CD14-positive monocyte (primary cell): ENCODE measurements at regions not wholly inside any gene's neighbourhood (a gene's known extent, or its start where the extent isn't known, plus 50 kb on each side); places are given as distances from the start of the nearest gene placed in this dataset.
"Not testable (repeated sequence)": the region's sequence is repeated elsewhere in the genome, so short reads cannot be mapped to it uniquely, and the experiment has no call there.

ENCODE experiments used
- DNase-seq, 3 donors: peaks; one replicate each; pipeline ENCODE4 v3.0.0-alpha.2; 2011 to 2022
- H2AFZ ChIP-seq: 2 replicates; pipeline ENCODE4 v1.6.0; 2012; ENCODE audit warnings: mild to moderate bottlenecking, low read depth, low read length, inconsistent platforms; ENCODE audit not compliant: insufficient read depth, poor library complexity, severe bottlenecking
- H3K27ac ChIP-seq, 2 donors: 1 replicate in 1 of 2; 2 replicates in 1 of 2; pipeline ENCODE4 v1.5.1; 2012 to 2013; ENCODE audit warnings: low read length in 2 of 2, control low read depth in 1 of 2, inconsistent platforms in 1 of 2, low read depth in 1 of 2, mild to moderate bottlenecking in 1 of 2
- H3K27me3 ChIP-seq, 2 donors: one replicate each; pipeline versions ENCODE4 v1.6.0 to v1.6.1; 2011 to 2013; ENCODE audit warnings: low read length in 2 of 2; ENCODE audit not compliant: control insufficient read depth in 2 of 2, insufficient read depth in 2 of 2
- H3K36me3 ChIP-seq, 2 donors: replicated peaks in 1 of 2; 1 replicate in 1 of 2; 2 replicates in 1 of 2; pipeline versions ENCODE4 v1.5.1 to v1.6.1; 2012 to 2013; ENCODE audit warnings: low read length in 2 of 2, control low read depth in 1 of 2, inconsistent platforms in 1 of 2, mild to moderate bottlenecking in 1 of 2; ENCODE audit not compliant: insufficient read depth in 2 of 2, control insufficient read depth in 1 of 2
- H3K4me1 ChIP-seq, 2 donors: 1 replicate in 1 of 2; 2 replicates in 1 of 2; pipeline versions ENCODE4 v1.5.1 to v1.6.1; 2012 to 2013; ENCODE audit warnings: low read length in 2 of 2, control low read depth in 1 of 2, inconsistent platforms in 1 of 2, mild to moderate bottlenecking in 1 of 2, moderate library complexity in 1 of 2; ENCODE audit not compliant: insufficient read depth in 2 of 2, control insufficient read depth in 1 of 2
- H3K4me2 ChIP-seq: replicated peaks from 2 replicates; pipeline ENCODE3; 2012; ENCODE audit warnings: low read length, moderate library complexity, mild to moderate bottlenecking; ENCODE audit not compliant: poor library complexity, severe bottlenecking; ENCODE audit errors: extremely low read depth
- H3K4me3 ChIP-seq, 3 experiments: fragments of 200-600 bp in 1 of 3; sonication (generic) in 1 of 3; replicated peaks in 1 of 3; 1 replicate in 2 of 3; 2 replicates in 1 of 3; pipeline ENCODE4 v1.5.1; 2011 to 2013; ENCODE audit warnings: low read length in 3 of 3, mild to moderate bottlenecking in 3 of 3, control low read depth in 2 of 3, low read depth in 2 of 3, inconsistent platforms in 1 of 3, moderate library complexity in 1 of 3
- H3K79me2 ChIP-seq: 2 replicates; pipeline ENCODE4 v1.6.0; 2012; ENCODE audit warnings: mild to moderate bottlenecking, control low read depth, inconsistent platforms, low read length, moderate library complexity; ENCODE audit not compliant: insufficient read depth
- H3K9ac ChIP-seq: 2 replicates; pipeline ENCODE4 v1.6.0; 2017; ENCODE audit warnings: low read length, mild to moderate bottlenecking; ENCODE audit not compliant: insufficient read depth, poor library complexity, severe bottlenecking
- H3K9me3 ChIP-seq, 2 donors: replicated peaks in 1 of 2; 1 replicate in 1 of 2; 2 replicates in 1 of 2; pipeline versions ENCODE4 v1.5.1 to v1.6.1; 2012 to 2013; ENCODE audit warnings: low read length in 2 of 2, control low read depth in 1 of 2; ENCODE audit not compliant: control insufficient read depth in 1 of 2, insufficient read depth in 1 of 2
- H4K20me1 ChIP-seq: 2 replicates; pipeline ENCODE4 v1.6.0; 2012; ENCODE audit warnings: mild to moderate bottlenecking, low read length, control low read depth, moderate library complexity; ENCODE audit not compliant: insufficient read depth
- H3K27ac Mint-ChIP-seq, 7 donors: one replicate each; pipeline ENCODE4 v1.8.0; 2020; ENCODE audit warnings: mild to moderate bottlenecking in 7 of 7, mixed read lengths in 7 of 7, moderate library complexity in 6 of 7, inconsistent platforms in 2 of 7
- H3K27me3 Mint-ChIP-seq, 3 donors: one replicate each; pipeline ENCODE4 v1.8.0; 2021 to 2022; ENCODE audit warnings: low read depth in 3 of 3, mild to moderate bottlenecking in 3 of 3, mixed read lengths in 3 of 3, moderate library complexity in 3 of 3, inconsistent platforms in 1 of 3
- H3K36me3 Mint-ChIP-seq, 2 donors: one replicate each; pipeline ENCODE4 v1.8.0; 2020; ENCODE audit warnings: mixed read lengths in 2 of 2, inconsistent platforms in 1 of 2, mild to moderate bottlenecking in 1 of 2
- H3K4me1 Mint-ChIP-seq: one replicate; pipeline ENCODE4 v1.8.0; 2020; ENCODE audit warnings: mild to moderate bottlenecking, mixed read lengths
- H3K4me3 Mint-ChIP-seq, 2 donors: one replicate each; pipeline ENCODE4 v1.8.0; 2020; ENCODE audit warnings: mild to moderate bottlenecking in 2 of 2, mixed read lengths in 2 of 2, moderate library complexity in 1 of 2
- H3K9me3 Mint-ChIP-seq, 7 donors: one replicate each; pipeline ENCODE4 v1.8.0; 2020 to 2022; ENCODE audit warnings: mixed read lengths in 7 of 7, mild to moderate bottlenecking in 6 of 7, moderate library complexity in 6 of 7, inconsistent platforms in 2 of 7
- CTCF ChIP-seq: fragments of 200-600 bp; IDR thresholded peaks from one replicate; pipeline ENCODE4 v1.8.0; 2022; ENCODE audit warnings: antibody characterized with exemption, mild to moderate bottlenecking
- WGBS: methylation state at CpG from one replicate; pipeline ENCODE4 v1.1.5; 2013; ENCODE audit warnings: missing lambda C conversion rate; ENCODE audit not compliant: insufficient coverage; 5-methylcytosine and 5-hydroxymethylcytosine counted together
- intact Hi-C, 2 donors: fragments of 100-400 bp; cut with micrococcal nuclease; formaldehyde crosslinking; loops; one replicate each; pipeline versions ENCODE4 v1.15.0 to v1.15.1; 2023

GRCh38 chr2:181803903-181804799 lies 87.4 kb upstream of the ITPRID2 start:
- intact Hi-C loops, result not testable (repeated sequence)
- WGBS, result 97% methylated on average over 6 of the region's 12 CpGs

GRCh38 chr2:181805228-181806038 lies 86.1 kb upstream of the ITPRID2 start:
- Mint-ChIP-seq H3K36me3 (no peaks in the 10 kb centered on the region), H3K4me1 (peaks cover 24% of the 10 kb centered on the region), H3K27me3 (no peaks in the 10 kb centered on the region), H3K4me3 (peak overlapping the region; percentile 34 to 81), H3K9me3 (peaks cover 0 to 6% (median 0%) of the 10 kb centered on the region in 7 donors), H3K27ac (peak overlapping the region; percentile 14 to 90 (median 87))
- no peak for TF ChIP-seq CTCF
- H2AFZ ChIP-seq, result peak overlapping the region; percentile 63
- no peaks in the 10 kb centered on the region for H4K20me1 ChIP-seq
- DNase-seq, result peak; percentile 66 to 80 (median 77)
- H3K9me3 ChIP-seq, result no peaks in the 10 kb centered on the region
- H3K9ac ChIP-seq, result no peak overlapping the region
- H3K36me3 ChIP-seq, result no peaks in the 10 kb centered on the region
- 0% methylated on average over 2 of the region's 3 CpGs for WGBS
- H3K4me2 ChIP-seq, result peak overlapping the region; percentile 58
- H3K79me2 ChIP-seq, result no peaks in the 10 kb centered on the region
- peak overlapping the region in 1 of 2 donors; percentile 81 for H3K27ac ChIP-seq
- intact Hi-C loops, result no loop called here
- H3K4me3 ChIP-seq, result peak overlapping the region in 1 of 3 experiments; percentile 51
- peaks cover 16 to 28% of the 10 kb centered on the region in 2 donors for H3K4me1 ChIP-seq
- no peaks in the 10 kb centered on the region for H3K27me3 ChIP-seq

More at GRCh38 chr2:181803903-181804799, 87.4 kb upstream of the ITPRID2 start:
- not testable (repeated sequence) for H3K9me3 ChIP-seq, H3K36me3 ChIP-seq, H2AFZ ChIP-seq, H3K9ac ChIP-seq, H3K79me2 ChIP-seq, H3K9me3 Mint-ChIP-seq, H3K27me3 Mint-ChIP-seq, DNase-seq, H3K36me3 Mint-ChIP-seq, H4K20me1 ChIP-seq, H3K4me2 ChIP-seq, H3K4me3 Mint-ChIP-seq, H3K27ac ChIP-seq, H3K27me3 ChIP-seq
- H3K27ac Mint-ChIP-seq, result peak overlapping the region in 1 of 7 donors; percentile 24
- H3K4me3 ChIP-seq, result peak overlapping the region in 1 of 3 experiments; percentile 51
- peaks cover 23% of the 10 kb centered on the region for H3K4me1 Mint-ChIP-seq
- H3K4me1 ChIP-seq, result peaks cover 16 to 23% of the 10 kb centered on the region in 2 donors
